DND-41 (cell line): ENCODE measurements at regions not wholly inside any gene's neighbourhood (a gene's known extent, or its start where the extent isn't known, plus 50 kb on each side); places are given as distances from the start of the nearest gene placed in this dataset.

Source experiments
- EZH2 ChIP-seq: IDR thresholded peaks from 3 replicates; pipeline ENCODE4 v1.6.1; 2012; ENCODE audit warnings: borderline replicate concordance, low read depth, mild to moderate bottlenecking, moderate library complexity, low read length, inconsistent platforms; ENCODE audit not compliant: severe bottlenecking
- TF ChIP-seq, protein P1 (sequence below): IDR thresholded peaks from 2 replicates; pipeline ENCODE4 v1.5.1; 2012; ENCODE audit warnings: borderline replicate concordance, low read length, moderate library complexity, mild to moderate bottlenecking; ENCODE audit not compliant: poor library complexity, severe bottlenecking; ENCODE audit errors: extremely low read depth

DNA sequence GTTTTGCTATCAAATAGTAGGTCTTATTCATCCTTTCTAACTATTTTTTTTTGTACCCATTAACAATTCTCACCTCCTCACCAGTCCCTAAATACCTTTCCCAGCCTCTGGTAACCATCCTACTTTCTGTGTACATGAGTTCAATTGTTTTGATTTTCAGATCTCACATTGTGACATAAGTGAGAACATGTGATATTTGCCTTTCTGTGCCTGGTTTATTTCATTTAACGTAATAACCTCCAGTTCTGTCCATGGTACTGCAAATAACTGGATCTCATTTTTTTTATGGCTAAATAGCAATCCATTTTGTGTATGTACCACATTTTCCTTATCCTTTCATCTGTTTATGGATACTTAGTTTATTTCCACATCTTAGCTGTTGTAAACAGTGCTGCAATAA is 181.9 kb upstream of the KIF2B start:
- TF ChIP-seq EZH2, result no peak
- TF ChIP-seq, protein P1, sequence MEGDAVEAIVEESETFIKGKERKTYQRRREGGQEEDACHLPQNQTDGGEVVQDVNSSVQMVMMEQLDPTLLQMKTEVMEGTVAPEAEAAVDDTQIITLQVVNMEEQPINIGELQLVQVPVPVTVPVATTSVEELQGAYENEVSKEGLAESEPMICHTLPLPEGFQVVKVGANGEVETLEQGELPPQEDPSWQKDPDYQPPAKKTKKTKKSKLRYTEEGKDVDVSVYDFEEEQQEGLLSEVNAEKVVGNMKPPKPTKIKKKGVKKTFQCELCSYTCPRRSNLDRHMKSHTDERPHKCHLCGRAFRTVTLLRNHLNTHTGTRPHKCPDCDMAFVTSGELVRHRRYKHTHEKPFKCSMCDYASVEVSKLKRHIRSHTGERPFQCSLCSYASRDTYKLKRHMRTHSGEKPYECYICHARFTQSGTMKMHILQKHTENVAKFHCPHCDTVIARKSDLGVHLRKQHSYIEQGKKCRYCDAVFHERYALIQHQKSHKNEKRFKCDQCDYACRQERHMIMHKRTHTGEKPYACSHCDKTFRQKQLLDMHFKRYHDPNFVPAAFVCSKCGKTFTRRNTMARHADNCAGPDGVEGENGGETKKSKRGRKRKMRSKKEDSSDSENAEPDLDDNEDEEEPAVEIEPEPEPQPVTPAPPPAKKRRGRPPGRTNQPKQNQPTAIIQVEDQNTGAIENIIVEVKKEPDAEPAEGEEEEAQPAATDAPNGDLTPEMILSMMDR, result no peak
